Hypothalamus (tissue), 51 donors: ENCODE measurements at regions not wholly inside any gene's neighbourhood (a gene's known extent, or its start where the extent isn't known, plus 50 kb on each side); places are given as distances from the start of the nearest gene placed in this dataset.

Source experiments
- DNase-seq, 51 donors: peaks; one replicate each; lab custom pipeline; 2025; lab: John Stamatoyannopoulos, UW

- no peak for DNase-seq
Observed at GRCh38 chrX:139297638-139298037, 232.9 kb upstream of the F9 start.

- no peak for DNase-seq
Observed at GRCh38 chrX:139293991-139294390, 236.5 kb upstream of the F9 start.

- no peak for DNase-seq
Observed at GRCh38 chrX:139290310-139290709, 240.2 kb upstream of the F9 start.

GRCh38 chrX:139287155-139287924 is 243.2 kb upstream of the F9 start:
- DNase-seq: no peak

- DNase-seq: no peak
Observed at GRCh38 chrX:139286342-139286741, 244.2 kb upstream of the F9 start.

- DNase-seq: no peak
Observed at GRCh38 chrX:139267851-139268250, 262.7 kb upstream of the F9 start.

GRCh38 chrX:139246295-139246694 is 284.2 kb upstream of the F9 start:
- DNase-seq: no peak

GRCh38 chrX:139237141-139237540 is 293.4 kb upstream of the F9 start:
- no peak for DNase-seq

GRCh38 chrX:139234898-139235297 is 295.6 kb upstream of the F9 start:
- DNase-seq: no peak

GRCh38 chrX:139224953-139225665 is 305.4 kb upstream of the F9 start:
- no peak for DNase-seq

- DNase-seq: no peak
Observed at GRCh38 chrX:139222511-139223200, 307.9 kb upstream of the F9 start.

- no peak for DNase-seq
Observed at GRCh38 chrX:139213241-139213709, 317.3 kb upstream of the F9 start.

GRCh38 chrX:139211568-139212182 is 318.9 kb upstream of the F9 start:
- DNase-seq: no peak

DNA sequence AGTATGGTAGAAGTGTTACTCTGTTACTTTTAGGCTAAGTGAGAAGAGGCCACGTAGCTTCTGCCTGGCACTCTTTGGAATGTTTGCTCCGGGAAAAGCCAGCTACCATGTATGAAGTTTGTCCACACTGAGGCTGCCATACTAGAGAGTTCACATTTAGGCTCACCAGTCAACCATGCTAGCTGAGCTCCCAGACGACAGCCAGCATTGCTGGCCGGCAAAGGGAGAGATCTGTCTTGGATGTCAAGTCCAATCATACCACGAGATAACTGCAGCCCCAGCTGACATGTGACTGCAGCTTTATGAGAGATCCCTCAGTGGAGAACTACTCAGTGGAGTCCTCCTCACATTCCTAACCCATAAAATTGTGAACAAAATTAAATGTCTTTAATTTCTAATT is 321.2 kb upstream of the F9 start:
- DNase-seq: no peak

DNA sequence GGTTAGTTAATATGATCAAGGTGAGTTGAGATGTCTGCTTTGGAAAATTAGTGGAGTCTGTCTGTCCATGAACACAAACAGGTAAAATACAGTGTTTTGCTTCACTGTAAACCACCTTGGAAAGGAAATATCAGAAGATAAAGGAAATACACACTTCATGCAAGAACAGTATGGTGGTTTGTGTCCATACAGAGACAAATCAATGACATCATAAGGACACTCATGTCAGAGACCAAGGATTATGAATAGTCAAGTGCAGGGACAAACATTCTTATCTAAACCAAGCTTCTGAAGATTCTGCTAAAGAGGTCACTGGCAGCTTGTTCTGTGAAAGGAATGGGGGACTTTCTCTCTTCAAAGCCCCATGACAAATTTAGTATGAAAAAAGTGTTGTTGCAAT is 322.9 kb upstream of the F9 start:
- DNase-seq: no peak

DNA sequence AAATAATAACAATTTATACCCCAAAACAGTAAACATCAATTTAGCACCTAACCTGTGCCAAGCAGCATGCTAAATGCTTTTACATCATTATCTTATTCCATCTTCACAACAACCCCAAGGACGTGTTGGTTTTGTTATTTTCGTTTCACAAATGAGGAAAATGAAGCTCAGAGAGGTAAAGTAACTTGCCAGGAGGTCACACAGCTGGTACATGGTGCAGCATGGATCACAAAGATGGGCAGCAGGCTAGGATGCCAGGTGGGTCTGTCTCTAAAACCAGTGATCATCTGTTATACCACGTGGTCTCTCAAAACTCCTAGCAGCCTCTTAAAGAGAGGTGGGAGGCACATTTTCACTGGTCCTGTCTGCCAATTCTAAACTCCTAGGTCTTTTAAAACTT is 323.6 kb upstream of the F9 start:
- no peak for DNase-seq

GRCh38 chrX:139204898-139205667 is 325.5 kb upstream of the F9 start:
- DNase-seq: peak in 8 of 51 donors; percentile 2 to 21 (median 3)

DNA sequence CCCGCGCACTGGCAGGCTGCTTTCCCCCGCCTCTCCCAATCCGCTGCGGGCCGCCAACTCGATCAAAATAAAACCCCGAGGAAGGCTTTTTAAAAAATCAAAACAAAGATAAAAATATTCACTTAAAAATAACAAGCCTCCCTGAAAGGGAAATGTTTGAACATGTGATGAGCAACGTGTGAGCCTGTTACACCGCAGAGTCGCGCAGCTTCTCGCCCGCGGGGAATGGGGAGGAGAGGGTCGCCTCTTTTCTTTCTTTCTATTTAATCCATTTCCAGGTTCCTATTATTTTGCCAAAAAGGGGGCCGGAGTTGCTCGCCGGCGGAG is 326.0 kb upstream of the F9 start:
- DNase-seq: peak in 1 of 51 donors; percentile 0

- DNase-seq: peak in 4 of 51 donors; percentile 0 to 4 (median 2)
Observed at GRCh38 chrX:139203651-139204570, 326.6 kb upstream of the F9 start.
